NCI-H1105 (cell line): ENCODE measurements at regions not wholly inside any gene's neighbourhood (a gene's known extent, or its start where the extent isn't known, plus 50 kb on each side); places are given as distances from the start of the nearest gene placed in this dataset.
A peak's percentile ranks its signal among the peaks of the same experiment; 100 is the strongest.

Source experiments
- DNase-seq: peaks from one replicate; lab custom pipeline; 2025; lab: John Stamatoyannopoulos, UW

DNA sequence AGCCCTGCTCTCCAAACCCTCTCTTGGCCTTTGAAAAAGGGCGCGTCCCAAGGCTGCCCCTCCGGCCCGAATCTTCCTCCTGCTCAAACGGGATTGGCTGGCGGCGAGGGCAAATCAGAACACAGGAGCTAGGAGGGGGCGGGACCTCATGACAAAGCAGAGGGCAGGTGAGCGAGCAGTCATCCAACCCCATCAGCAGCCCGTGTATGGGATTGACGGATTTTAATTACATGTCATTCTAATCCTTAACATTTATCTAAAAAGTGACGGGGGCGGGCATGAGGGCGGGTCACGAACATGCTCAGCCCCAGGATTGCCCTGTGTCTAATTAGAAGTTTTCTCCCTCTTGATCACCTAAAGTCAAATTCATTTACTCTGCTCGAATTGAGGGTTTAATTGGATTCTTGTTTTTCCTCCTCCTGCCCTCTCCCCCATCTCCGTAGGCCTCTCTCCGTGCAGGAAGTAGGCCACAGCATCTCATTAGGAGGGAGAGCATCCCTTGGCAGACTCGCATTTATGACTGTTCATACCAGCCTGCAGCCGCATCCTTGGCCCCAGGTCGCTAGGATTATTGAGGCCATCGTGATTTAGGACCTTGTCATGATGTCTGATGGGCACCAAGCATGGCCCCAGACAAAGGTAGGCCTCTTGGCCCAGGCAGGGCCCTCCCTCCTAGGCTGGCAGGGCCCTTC, 147.1 kb downstream of the CHST1 start:
- no peak for DNase-seq

DNA sequence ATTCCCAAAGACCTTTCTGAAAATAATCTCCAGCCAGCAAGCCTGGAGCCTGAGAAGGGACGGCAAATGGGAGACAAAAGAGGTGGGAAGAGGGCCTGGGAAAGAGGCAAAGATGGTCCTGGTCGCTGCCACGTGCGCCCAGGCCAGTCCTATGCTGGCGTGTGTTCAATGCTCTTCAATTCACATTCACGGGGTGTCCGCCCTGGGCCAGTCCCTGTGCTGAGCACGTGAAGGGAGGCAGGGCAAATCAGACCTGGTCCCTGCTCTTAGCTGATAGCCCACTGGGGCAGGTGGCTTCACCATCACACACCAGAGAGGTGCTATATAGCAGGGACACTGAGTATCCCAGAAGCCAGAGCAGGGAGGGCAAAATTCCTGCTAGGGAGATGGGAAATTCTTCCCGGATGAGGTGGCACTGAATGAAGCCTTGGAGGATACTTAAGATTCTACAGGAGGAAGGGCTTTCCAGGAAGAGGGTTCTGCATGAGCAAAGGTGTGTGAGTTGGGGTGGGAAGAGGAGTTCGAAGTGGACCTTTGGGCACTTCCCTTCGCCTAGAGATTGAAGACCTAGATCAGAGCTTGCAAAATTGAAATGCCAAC, 148.2 kb downstream of the CHST1 start:
- no peak for DNase-seq

DNA sequence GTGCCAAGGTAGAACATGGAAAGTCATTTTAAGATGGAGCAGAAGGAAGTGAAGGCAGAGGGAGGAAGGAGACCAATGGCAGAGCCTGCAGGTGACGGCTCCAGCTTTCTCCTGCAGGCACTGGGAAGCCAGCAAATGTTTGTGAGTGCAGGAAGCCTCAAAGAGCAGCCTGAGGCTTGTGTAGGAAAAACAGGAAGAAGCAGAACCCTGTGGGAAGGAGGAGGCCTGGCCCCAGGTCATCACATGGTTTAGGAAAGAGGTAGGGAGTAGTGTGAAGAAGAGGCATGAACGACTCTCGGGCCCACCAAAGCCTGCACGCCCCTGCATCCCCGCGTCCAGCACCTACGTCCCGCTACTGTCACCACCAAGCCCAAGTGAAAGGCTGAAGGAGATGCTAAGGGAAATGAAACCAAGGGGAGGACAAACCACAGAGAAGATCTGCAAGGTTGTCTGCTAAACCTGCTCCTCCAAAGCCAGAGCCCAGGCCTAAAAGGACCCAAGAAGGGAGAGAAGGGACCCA, 151.5 kb downstream of the CHST1 start:
- DNase-seq, result no peak

DNA sequence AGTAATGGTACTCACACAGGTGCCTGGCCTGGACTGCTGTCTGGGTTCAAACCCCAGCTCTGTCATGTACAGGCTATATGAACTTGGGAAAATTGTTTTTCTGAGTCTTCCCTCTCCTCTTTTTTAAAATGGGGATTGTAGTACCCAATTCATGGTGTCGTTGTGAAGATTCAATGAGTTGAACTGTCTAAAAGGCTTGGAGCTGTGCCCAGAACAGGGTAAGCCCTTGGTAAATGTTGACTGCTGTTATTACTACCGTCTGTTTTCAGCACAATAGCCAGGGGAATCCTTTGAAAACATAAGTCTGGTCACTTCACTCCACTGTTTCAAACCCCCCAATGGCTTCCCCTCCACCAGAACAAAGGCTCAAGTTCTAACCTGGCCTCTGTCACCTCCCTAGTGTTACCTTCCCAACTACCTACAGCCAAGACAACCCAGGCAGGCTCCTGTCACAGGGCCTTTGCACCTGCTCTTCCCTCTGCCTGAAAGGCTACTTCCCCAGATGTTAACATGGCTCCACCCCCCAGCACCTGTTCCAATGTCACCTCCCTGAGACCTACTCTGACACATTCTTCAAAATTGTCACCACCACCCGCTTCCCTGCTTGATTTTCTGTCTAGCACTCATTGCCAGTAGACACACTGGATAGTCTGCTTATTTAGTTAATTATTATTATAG, 152.8 kb downstream of the CHST1 start:
- no peak for DNase-seq

DNA sequence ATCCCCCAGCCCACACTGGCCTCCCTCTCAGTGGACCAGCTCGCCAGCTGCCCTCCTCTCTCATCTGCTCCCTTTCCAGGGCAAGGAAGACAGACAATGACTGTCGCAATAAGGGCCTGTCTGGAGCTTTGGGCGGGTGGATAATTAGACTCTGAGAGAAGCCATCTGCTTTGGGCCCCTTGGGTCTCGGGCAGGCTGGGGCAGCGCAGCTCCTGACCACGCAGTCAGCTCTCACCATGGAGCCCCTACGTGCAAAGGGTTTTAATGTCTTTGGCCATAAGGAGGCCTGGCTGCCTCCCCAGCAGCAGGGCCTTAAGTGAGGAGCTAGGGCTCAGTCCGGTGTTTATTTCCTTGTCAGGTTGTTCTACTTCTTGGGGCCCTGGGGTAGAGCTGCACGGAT, 153.9 kb downstream of the CHST1 start:
- no peak for DNase-seq

DNA sequence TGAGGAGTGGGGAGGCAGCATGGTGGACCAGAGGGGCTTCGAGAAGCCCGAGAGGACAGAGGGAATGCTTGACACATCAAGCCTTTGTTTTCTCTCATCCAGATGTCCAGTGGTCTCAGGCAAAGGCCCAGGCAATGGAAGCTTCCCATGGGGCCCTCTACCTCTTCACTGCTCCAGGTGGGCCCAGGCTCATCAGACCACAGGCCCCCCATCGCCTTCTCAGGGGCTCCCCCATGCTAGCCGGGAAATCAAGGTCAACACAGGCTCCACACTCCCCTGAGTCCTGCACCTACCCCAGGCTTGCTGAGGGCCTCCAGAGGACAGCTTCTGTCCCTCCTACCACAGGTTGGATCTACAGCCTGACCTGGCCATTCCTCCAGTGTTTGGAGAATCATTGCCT, 157.5 kb downstream of the CHST1 start:
- no peak for DNase-seq

DNA sequence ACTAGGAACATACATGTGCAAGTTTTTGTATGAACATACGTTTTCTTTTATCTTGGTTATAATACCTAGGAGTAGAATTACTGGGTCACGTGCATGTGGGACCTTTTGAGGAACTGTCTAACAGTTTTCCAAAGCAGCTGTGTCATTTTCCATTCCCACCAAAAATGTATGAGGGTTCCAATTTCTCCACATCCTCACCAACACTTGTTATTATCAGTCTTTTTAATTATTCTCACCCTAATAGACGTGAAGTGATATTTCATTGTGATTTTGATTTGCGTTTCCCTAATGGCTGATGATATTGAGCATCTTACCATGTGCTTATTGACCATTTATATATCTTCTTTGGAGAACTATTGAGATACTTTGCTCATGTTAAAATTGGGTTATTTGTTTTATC, 162.1 kb downstream of the CHST1 start:
- no peak for DNase-seq

DNA sequence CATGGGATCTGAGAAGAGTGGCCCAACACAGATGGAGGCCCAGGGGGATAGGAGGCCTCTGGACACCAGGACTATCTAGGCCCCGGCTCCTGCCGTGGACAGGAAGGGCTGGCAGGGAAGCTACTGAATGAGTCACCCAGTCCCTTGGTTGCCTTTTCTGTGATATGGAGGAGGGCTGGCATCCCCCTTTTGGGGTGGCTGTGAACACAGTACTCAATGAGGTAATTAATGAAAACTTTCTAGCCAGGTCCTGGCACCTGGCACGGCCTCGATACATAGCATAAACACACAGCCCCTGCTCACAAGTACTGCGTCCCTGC, 163.2 kb downstream of the CHST1 start:
- DNase-seq, result no peak

DNA sequence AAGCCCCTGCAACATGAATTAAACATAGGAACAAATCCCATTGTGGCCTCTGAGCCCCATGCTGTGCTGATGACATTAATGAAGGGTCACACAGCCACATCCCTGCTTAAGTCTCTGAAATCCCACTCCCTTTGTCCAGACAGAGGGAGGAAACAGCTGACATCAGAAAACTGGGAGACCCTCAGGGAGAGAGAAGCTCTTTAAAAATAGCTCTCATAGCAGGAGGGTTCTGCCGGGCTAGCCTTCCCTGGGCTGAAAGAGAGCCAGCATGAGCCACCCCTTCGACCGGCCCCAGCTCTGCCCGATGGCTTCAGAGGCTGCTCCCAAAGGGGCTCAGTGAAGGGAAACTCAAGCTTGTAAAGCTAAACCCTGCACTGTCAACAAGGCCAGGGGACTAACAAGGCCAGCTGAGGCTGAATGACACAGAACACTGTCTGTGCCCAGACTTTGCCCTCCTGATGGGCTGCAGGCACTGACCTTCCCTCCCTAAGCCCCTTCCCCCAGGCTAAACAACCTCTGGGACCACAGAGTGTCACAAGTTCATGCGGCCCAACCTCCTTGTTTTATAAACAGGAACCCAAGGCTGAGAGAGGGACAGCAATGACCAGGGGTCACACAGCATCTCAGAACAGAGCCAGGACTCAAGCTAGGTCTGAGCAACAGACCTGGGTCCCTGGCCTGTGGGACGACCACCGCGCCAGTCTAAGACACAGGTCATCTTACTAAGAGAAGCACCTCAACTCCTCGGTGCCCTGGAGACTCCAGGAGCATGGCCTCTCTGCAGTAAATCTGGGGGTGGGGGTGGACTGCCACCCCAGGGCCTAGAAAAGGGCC, 163.8 kb downstream of the CHST1 start:
- DNase-seq, result no peak

DNA sequence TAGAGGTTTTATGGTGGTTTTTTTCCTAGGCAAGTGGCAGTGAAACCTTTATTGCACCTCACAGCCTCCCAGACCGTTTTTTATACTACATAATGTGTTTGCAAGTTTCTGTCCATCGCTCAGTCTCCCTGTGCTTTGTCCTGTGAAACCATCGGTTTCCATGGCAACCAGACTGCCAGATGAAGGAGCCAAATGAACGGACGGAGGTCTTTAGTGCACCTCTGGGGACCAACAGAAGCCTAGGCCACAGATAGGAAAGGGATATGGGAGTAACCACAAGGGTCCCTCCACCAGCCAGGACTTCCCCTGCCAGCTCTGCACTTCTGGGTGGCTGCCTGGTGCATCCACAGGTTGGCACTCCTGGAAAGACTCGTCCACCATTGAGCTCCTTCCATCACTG, 165.0 kb downstream of the CHST1 start:
- no peak for DNase-seq

DNA sequence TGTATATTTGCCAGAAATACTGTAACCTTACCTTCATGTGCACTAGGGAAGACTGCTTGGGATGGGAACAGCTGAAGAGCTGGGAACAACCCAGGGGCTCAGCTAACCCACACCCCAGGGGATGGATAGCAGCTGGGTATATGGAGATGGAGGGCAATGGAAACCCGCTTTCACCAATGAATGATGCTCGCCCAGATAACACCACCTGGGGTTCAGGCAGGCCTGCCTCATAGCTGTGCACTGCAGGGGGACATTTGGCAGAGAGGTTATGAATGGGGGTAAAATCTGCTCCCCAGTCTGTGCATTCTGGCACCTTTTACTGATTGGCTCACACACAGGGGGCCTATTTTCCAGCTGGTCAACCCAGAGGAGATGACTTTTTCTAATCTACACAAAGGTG, 170.7 kb downstream of the CHST1 start:
- DNase-seq, result no peak

DNA sequence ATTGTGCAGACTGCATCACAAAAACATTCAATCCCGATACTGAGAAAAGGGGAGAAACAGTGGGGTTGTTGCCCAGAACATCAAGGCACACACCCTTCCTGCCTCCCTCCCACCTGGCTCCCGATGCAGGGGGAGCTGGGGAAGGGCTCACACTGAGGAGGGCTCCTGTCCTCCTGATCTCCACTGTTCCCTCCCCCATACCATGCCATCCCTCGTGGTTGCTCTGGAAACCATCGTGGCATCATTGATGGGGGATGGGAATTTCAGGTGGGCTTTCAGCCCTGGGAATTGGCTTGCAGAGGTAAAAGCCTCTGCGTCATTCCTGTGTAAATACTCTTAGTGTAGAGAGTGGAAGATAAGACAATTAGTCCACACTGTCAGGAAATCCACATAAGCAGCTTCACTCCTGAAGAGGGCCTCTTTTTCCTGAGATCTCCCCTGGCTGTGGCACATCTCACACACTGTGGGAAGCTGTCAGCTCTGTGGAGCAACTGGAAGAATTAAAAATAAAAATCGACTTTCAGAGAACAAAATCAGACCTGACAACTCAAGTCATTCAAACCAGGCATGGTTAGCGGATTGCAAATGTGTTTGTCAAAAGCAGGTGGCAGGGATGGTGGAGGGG, 176.0 kb downstream of the CHST1 start:
- peak; percentile 37 for DNase-seq

DNA sequence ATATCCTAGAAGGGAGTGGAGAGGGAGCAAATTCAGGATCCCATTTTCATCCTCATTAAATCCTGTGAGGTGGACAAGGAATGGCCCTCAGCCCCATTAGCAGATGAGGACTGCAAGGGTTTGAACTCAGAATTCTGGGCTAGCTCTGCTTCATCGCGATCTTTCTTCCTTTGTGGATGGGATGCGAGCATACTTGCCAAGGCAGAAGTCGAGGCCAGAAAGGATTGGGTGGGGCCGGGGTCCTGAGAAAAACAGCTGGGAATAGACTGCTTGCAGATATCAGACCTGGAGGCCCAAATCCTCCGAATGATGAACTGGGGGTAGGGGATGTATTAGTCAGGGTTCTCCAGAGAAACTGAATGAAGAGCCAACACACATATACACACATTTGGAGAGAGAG, 179.0 kb downstream of the CHST1 start:
- DNase-seq, result no peak

DNA sequence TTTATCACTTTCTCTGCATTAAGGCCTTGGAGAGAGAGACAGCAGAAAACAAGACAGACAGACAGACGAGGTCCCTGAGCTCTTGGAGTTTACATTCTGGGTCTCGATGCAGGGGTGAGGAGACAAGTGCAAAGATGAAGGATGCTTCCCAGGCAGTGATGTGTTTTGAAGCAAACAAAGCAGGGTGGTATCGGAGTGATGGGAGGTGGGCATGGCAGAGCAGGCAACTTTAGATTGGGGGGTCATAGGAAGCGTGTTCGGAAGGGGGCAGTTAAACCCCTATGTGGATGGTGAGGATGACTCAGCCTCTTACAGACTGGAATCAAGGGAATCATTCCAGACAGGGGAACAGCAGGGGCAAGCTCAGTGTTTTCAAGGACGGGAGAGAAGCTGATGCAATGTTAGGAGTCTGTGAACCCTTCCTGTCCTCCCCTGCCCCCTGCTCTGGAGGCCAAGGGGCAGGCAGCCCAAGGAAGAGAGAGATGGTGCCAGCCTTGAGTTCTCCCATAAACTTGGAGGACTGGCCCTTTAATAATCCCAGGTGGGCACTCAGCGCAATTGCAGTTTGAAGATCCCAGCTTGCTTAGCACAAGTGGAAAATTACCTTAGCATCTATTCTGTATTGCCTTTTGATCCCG, 180.2 kb downstream of the CHST1 start:
- no peak for DNase-seq

DNA sequence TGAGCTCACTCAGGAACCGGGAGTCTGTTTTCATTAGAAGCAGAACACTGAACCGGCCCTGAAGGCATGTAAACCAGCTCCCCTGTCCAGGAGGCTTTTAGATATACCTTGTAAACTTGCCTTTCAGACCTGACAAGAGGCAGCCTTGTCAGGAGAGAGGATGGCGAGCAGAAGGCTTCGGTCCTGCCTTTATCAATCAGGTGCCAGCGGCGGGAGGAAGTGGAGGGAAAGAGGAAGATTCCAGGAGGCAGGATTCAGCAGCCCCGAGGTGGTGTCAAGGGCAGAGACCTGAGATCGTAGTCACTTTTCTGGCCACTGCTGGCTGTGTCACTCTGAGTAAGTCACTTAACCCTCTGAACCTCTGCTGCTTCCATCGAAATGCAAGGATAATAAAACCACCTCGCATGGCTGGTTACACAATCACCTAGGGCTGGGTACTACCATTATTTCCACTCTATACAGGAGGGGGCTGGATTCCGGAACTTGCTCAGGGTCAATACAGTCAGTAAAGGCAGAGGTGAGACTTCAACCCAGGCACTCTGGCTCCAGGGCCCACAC, 181.0 kb downstream of the CHST1 start:
- DNase-seq, result no peak

DNA sequence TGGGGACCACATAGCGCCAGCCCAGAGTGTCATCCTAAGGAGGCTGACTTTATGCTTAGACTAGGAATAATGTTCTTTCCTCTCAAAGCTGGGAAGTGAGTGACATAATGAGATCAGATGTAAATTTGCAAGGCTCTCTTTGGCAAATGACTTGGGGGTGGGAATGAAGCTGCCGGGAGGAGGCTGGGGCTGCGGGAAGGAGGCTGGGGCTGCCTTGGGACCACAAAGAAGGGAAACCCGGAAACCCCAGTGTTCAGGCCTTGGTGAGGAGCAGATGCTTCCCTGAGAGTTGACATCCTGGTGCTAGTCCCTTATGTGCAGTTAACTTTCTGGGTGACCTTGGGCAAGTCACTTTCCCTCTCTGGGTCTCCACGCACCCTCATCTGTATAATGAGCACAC, 182.0 kb downstream of the CHST1 start:
- no peak for DNase-seq

DNA sequence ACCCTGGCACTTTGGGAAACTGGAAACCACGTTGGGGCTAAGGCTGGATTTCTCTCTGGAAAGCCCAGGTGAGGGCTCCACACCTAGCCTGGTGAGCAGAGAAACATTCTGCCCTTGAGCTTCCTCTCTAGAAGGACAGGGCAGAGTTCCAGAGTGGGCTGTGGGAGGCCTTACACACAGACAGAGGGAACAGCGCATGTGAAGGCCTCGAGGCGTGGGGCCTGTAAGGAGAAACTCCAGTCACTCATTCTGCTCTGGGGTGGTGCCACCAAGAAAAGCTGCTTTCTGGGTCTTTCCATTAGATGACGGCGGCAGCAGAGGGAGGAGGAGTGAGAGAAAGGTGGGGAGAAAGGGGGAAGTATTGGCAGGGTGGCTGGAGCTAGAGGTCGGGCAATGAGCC, 183.1 kb downstream of the CHST1 start:
- DNase-seq, result no peak

DNA sequence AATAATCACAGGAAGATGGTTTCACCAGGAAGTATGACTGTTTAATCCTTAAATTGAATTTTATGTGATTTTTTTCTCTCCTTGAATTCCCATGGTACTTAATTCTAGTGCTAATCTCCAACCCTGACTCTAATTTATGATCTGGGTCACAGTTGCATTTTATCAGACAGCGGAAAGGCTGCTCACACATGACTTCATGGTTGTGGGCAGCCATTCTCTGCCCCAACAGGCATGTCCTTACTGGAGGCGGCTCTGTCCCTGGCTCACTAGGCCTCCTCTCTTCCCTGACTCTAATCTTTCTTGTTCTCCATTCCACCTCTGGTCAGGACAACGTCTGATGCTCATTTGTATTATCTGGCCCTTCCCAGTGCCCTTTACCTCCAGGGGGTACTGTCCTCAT, 184.4 kb downstream of the CHST1 start:
- DNase-seq, result no peak

DNA sequence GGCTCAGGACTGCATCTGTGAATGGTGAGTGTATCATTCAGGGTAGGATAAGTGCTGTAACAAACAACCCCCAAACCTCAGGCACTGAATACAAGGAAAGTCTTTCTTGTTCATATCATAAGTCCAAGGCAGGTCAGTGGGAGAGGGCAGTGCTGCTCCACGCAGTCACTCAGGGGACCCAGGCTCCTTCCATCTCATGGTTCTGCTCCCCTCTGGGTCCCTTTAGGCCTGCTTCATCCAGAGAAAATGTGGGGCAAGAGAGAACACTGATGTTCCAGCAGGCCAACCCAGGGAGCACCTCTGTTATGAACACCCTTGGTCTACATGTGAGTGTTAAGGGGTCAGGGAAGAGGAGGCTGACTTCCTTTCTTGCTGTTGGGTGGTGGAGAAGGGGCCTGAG, 187.8 kb downstream of the CHST1 start:
- DNase-seq, result no peak

DNA sequence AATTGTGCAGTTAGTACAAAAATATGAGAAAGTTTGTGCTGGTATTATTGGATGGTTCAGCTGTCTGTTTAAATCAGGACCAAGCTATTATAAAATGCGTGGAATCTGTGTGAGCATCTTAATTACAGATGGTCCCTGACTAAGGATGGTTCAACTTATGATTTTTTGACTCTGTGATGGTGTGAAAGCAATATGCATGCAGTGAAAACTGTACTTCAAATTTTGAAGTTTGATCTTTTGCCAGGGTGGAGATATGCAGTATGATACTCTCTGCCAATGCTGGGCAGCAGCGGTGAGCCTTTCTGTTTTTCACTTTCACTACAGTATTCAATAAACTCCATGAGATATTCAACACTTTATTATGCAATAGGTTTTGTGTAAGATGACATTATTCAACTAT, 189.3 kb downstream of the CHST1 start:
- DNase-seq, result no peak

DNA sequence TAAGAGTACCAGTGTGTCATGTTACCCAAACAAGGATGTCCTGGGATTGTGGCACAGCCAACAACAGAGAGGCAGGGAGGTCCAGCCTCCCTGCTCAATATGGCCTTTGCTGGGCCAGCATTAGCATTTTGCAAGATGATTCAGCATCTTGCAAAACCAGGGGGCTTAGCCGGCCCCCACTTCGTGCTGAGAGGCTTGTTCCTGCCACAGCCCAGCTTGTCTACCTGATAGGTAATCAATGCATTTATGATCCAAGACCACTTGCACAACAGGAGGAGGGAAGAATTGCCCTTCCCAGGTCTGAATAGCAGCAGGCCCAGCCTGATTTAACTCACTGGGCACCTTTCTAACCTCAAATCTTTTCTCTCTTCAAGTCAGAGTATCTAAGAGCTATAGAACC, 189.0 kb upstream of the SYT13 start:
- no peak for DNase-seq
